ENCODE measurements at regions not wholly inside any gene's neighbourhood (a gene's known extent, or its start where the extent isn't known, plus 50 kb on each side); places are given as distances from the start of the nearest gene placed in this dataset.

- CTCF ChIA-PET: no interaction called here
- Mint-ChIP-seq H3K9me3 (no peaks in the 10 kb centered on the region), H3K4me3 (no peak overlapping the region), H3K27me3 (ENCODE audit: low read depth) (no peaks in the 10 kb centered on the region; the same call in 1 of the 2 replicates), H3K4me1 (peaks cover 23% of the 10 kb centered on the region), H3K36me3 (no peaks in the 10 kb centered on the region), H3K27ac (no peak overlapping the region)
- DNase-seq (ENCODE audit: low spot score) (no peak), ATAC-seq (no peak)
- TF ChIP-seq ZNF671 (CRISPR knock-in tag; IDR thresholded peaks at IDR 0.05) (no peak), ZNF121 (CRISPR knock-in tag; IDR thresholded peaks at IDR 0.05) (no peak), ETV6 (CRISPR knock-in tag; IDR thresholded peaks at IDR 0.05) (no peak), FOXP1 (CRISPR knock-in tag; IDR thresholded peaks at IDR 0.05; ENCODE audit: borderline replicate concordance) (no peak), NFE2L1 (CRISPR knock-in tag; IDR thresholded peaks at IDR 0.05) (no peak), IRF2 (CRISPR knock-in tag; IDR thresholded peaks at IDR 0.05; ENCODE audit: borderline replicate concordance, low read depth) (no peak), E2F5 (CRISPR knock-in tag; IDR thresholded peaks at IDR 0.05) (no peak), MLX (CRISPR knock-in tag; IDR thresholded peaks at IDR 0.05) (no peak), RORB (CRISPR knock-in tag; IDR thresholded peaks at IDR 0.05) (no peak), OVOL2 (CRISPR knock-in tag; IDR thresholded peaks at IDR 0.05; ENCODE audit: borderline replicate concordance) (no peak)
- POLR2A ChIA-PET: no interaction called here
These were observed 266.8 kb downstream of the EN1 start for GRCh38 chr2:118580651-118581050.

GRCh38 chr2:118580107-118580506 lies 267.3 kb downstream of the EN1 start:
- POLR2A ChIA-PET: no interaction called here
- H3K4me1 Mint-ChIP-seq: peaks cover 26% of the 10 kb centered on the region
- H3K36me3 Mint-ChIP-seq: no peaks in the 10 kb centered on the region
- no peaks in the 10 kb centered on the region for H3K9me3 Mint-ChIP-seq
- no peak for ATAC-seq
- TF ChIP-seq JAZF1 (CRISPR knock-in tag; IDR thresholded peaks at IDR 0.05) (no peak), PREB (CRISPR knock-in tag; IDR thresholded peaks at IDR 0.05; ENCODE audit: borderline replicate concordance) (no peak), SP1 (CRISPR knock-in tag; conservative IDR thresholded peaks at IDR 0.05) (no peak), NR3C1 (CRISPR knock-in tag; conservative IDR thresholded peaks at IDR 0.05; ENCODE audit: low read depth) (no peak), ATF1 (CRISPR knock-in tag; IDR thresholded peaks at IDR 0.05) (no peak), CBFB (CRISPR knock-in tag; IDR thresholded peaks at IDR 0.05; ENCODE audit: low read depth) (no peak), ARID4B (CRISPR knock-in tag; IDR thresholded peaks at IDR 0.05; ENCODE audit: borderline replicate concordance) (no peak), TEAD4 (CRISPR knock-in tag; IDR thresholded peaks at IDR 0.05) (no peak), FOXK1 (CRISPR knock-in tag; IDR thresholded peaks at IDR 0.05) (no peak), USF2 (CRISPR knock-in tag; IDR thresholded peaks at IDR 0.05) (no peak)
- H3K27me3 Mint-ChIP-seq (ENCODE audit: low read depth): no peaks in the 10 kb centered on the region; the same call in 1 of the 2 replicates
- H3K4me3 Mint-ChIP-seq: no peak overlapping the region
- DNase-seq (ENCODE audit: low spot score): no peak
- CTCF ChIA-PET: interaction anchor here (0.5 kb wide), 1 partner anchor 133 kb away, joined by 3 read pairs; no protein-coding TSS in a partner anchor
- no peak overlapping the region for H3K27ac Mint-ChIP-seq

All from WTC11 (cell line).